ENCODE measurements at regions not wholly inside any gene's neighbourhood (a gene's known extent, or its start where the extent isn't known, plus 50 kb on each side); places are given as distances from the start of the nearest gene placed in this dataset.

DNA sequence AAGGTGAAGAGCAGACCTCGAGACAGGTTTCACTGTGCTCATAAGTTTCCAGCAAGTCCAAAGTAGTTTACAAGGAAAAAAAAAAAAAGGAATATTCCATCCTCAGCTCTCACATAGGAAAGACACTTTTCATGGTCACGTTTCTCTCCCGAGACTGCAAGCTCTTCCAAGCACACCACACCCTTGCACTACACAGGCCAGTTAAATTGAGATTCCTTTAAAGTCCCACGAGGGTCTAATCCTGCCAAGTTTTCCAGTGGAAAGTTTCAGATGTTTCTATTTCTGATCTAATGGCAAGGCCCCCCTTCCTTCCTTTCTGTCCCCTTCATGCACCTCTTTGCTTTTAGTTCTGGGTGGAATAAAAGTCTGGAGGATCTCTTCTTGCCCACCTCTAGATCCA, 67.9 kb upstream of the PCDH19 start:
- TF ChIP-seq, protein P1, sequence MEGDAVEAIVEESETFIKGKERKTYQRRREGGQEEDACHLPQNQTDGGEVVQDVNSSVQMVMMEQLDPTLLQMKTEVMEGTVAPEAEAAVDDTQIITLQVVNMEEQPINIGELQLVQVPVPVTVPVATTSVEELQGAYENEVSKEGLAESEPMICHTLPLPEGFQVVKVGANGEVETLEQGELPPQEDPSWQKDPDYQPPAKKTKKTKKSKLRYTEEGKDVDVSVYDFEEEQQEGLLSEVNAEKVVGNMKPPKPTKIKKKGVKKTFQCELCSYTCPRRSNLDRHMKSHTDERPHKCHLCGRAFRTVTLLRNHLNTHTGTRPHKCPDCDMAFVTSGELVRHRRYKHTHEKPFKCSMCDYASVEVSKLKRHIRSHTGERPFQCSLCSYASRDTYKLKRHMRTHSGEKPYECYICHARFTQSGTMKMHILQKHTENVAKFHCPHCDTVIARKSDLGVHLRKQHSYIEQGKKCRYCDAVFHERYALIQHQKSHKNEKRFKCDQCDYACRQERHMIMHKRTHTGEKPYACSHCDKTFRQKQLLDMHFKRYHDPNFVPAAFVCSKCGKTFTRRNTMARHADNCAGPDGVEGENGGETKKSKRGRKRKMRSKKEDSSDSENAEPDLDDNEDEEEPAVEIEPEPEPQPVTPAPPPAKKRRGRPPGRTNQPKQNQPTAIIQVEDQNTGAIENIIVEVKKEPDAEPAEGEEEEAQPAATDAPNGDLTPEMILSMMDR (conservative IDR thresholded peaks at IDR 0.05; ENCODE audit: low read length), result no peak
- no peak for TF ChIP-seq EZH2phosphoT487 (IDR thresholded peaks at IDR 0.05; ENCODE audit: borderline replicate concordance)

Measured in Loucy (cell line).